Panc1 (cell line): ENCODE measurements at regions not wholly inside any gene's neighbourhood (a gene's known extent, or its start where the extent isn't known, plus 50 kb on each side); places are given as distances from the start of the nearest gene placed in this dataset.

ENCODE experiments used
- ATAC-seq: fragments of 200-7000 bp; cut with Tn5 transposase; 2 replicates; pipeline ENCODE4 v1.9.1; 2020; ENCODE audit warnings: mild to moderate bottlenecking, moderate library complexity
- BruUV-seq: library from RNA; stranded (reverse); fragments of 400-500 nt; replicated peaks from 2 replicates; lab custom pipeline; 2021; lab: Mats Ljungman, UMichigan
- CTCF ChIA-PET: fragments of 300-600 bp; sonication (Branson Sonifier 250); formaldehyde crosslinking; loops from one replicate; lab custom pipeline; 2022; ENCODE audit warnings: antibody characterized with exemption; lab: Charles Lee
- POLR2A ChIA-PET: fragments of 300-600 bp; sonication (Branson Sonifier 250); formaldehyde crosslinking; loops from one replicate; lab custom pipeline; 2022; ENCODE audit warnings: antibody characterized with exemption; lab: Charles Lee
- DNase-seq: peaks from one replicate; pipeline ENCODE4 v3.0.0-alpha.2; 2010; ENCODE audit warnings: low read depth, low spot score
- H3K27ac ChIP-seq: 2 replicates; pipeline ENCODE4 v1.5.1; 2011; ENCODE audit warnings: mild to moderate bottlenecking, low read length, inconsistent platforms
- H3K27me3 ChIP-seq: fragments of 200-500 bp; sonication (Bioruptor generic); 2 replicates; pipeline ENCODE4 v1.6.0; 2014; ENCODE audit warnings: low read length, inconsistent platforms; ENCODE audit not compliant: control insufficient read depth, insufficient read depth
- H3K36me3 ChIP-seq: fragments of 200-500 bp; sonication (Bioruptor generic); 2 replicates; pipeline ENCODE4 v1.5.1; 2014; ENCODE audit warnings: inconsistent platforms, mild to moderate bottlenecking, low read length, moderate library complexity; ENCODE audit not compliant: control insufficient read depth, insufficient read depth
- H3K4me1 ChIP-seq: 2 replicates; pipeline ENCODE4 v1.5.1; 2011; ENCODE audit warnings: inconsistent platforms, mild to moderate bottlenecking, low read length, moderate library complexity; ENCODE audit not compliant: control insufficient read depth, insufficient read depth
- H3K4me3 ChIP-seq, 2 experiments: 2 replicates each; pipeline ENCODE4 v1.5.1; 2011 to 2012; ENCODE audit warnings: low read depth in 2 of 2, low read length in 2 of 2, mild to moderate bottlenecking in 2 of 2, inconsistent platforms in 1 of 2, moderate library complexity in 1 of 2
- H3K9me3 ChIP-seq: fragments of 200-500 bp; sonication (Bioruptor generic); 2 replicates; pipeline ENCODE4 v1.5.1; 2014; ENCODE audit warnings: low read depth, mild to moderate bottlenecking, inconsistent platforms, low read length, moderate library complexity; ENCODE audit not compliant: control insufficient read depth, insufficient read depth
- CTCF ChIP-seq: fragments of 450-650 bp; IDR thresholded peaks from 2 replicates; pipeline ENCODE4 v1.5.1; 2017; ENCODE audit warnings: mild to moderate bottlenecking
- POLR2AphosphoS5 ChIP-seq: IDR thresholded peaks from 2 replicates; pipeline ENCODE4 v1.6.1; 2012; ENCODE audit warnings: mild to moderate bottlenecking, low read depth, low read length, moderate library complexity
- REST ChIP-seq, 2 experiments: IDR thresholded peaks; 2 replicates each; pipeline ENCODE4 v1.6.1; 2011 to 2012; ENCODE audit warnings: low read depth in 2 of 2, control low read depth in 1 of 2, low read length in 1 of 2, mild to moderate bottlenecking in 1 of 2, moderate library complexity in 1 of 2; ENCODE audit not compliant: insufficient read depth in 1 of 2
- SIN3A ChIP-seq: IDR thresholded peaks from 2 replicates; pipeline ENCODE4 v1.6.1; 2012; ENCODE audit warnings: low read depth, mild to moderate bottlenecking, low read length, moderate library complexity, borderline replicate concordance; ENCODE audit not compliant: insufficient read depth
- TCF7L2 ChIP-seq: IDR thresholded peaks from 2 replicates; pipeline ENCODE4 v1.6.1; 2011; ENCODE audit warnings: mild to moderate bottlenecking, low read depth, low read length, inconsistent platforms
- in situ Hi-C: cut with HindIII; loops from 2 replicates; pipeline ENCODE4 v1.10.0; 2016; ENCODE audit warnings: low sequenced_read_pairs, low pct_unique_long_range_greater_than_20kb
- intact Hi-C: fragments of 100-400 bp; cut with micrococcal nuclease; formaldehyde crosslinking; loops from one replicate; pipeline ENCODE4 v1.10.0; 2022; ENCODE audit not compliant: unreplicated experiment

- H3K27ac ChIP-seq: no peak overlapping the region
- ChIA-PET POLR2A (interaction anchor here (0.7 kb wide), 1 partner anchor 323 kb away, joined by 4 read pairs; no protein-coding TSS in a partner anchor), CTCF (no interaction called here)
- no peaks in the 10 kb centered on the region for H3K36me3 ChIP-seq
- H3K4me3 ChIP-seq: no peak overlapping the region
- H3K9me3 ChIP-seq: no peaks in the 10 kb centered on the region
- TF ChIP-seq TCF7L2 (no peak), SIN3A (no peak), CTCF (no peak), POLR2AphosphoS5 (no peak), REST (IDR thresholded peaks at IDR 0.05; ENCODE audit: insufficient read depth in 1 of 2, low read depth in 2 of 2, low read length in 1 of 2) (no peak)
- H3K4me1 ChIP-seq: no peaks in the 10 kb centered on the region
- DNase-seq: no peak
- no peak for ATAC-seq
- in situ Hi-C loops (no loop called here), intact Hi-C loops (no loop called here)
- peaks cover 9% of the 10 kb centered on the region for H3K27me3 ChIP-seq
- no TSS peak for BruUV-seq
These were observed 116.1 kb upstream of the PALS2 start for GRCh38 chr7:24457219-24457558.

GRCh38 chr7:24462117-24462516 lies 111.1 kb upstream of the PALS2 start:
- ChIA-PET CTCF (no interaction called here), POLR2A (no interaction called here)
- Histone ChIP-seq H3K36me3 (no peaks in the 10 kb centered on the region), H3K9me3 (no peaks in the 10 kb centered on the region), H3K27ac (no peak overlapping the region), H3K4me1 (no peaks in the 10 kb centered on the region), H3K4me3 (no peak overlapping the region), H3K27me3 (peaks cover 9% of the 10 kb centered on the region)
- intact Hi-C loops (no loop called here), in situ Hi-C loops (no loop called here)
- ATAC-seq (no peak), DNase-seq (no peak)
- BruUV-seq: no TSS peak
- TF ChIP-seq REST (IDR thresholded peaks at IDR 0.05; ENCODE audit: insufficient read depth in 1 of 2, low read depth in 2 of 2, low read length in 1 of 2): no peak
- TF ChIP-seq SIN3A: no peak
- TF ChIP-seq CTCF: no peak
- no peak for TF ChIP-seq TCF7L2
- TF ChIP-seq POLR2AphosphoS5: no peak
